Hematopoietic multipotent progenitor cell (in vitro differentiated cells): ENCODE measurements at regions not wholly inside any gene's neighbourhood (a gene's known extent, or its start where the extent isn't known, plus 50 kb on each side); places are given as distances from the start of the nearest gene placed in this dataset.

Experiments used
- DNase-seq, 3 donors: peaks; one replicate each; pipeline ENCODE4 v3.0.0-alpha.2; 2011 to 2015; ENCODE audit warnings: low read depth in 2 of 3, low spot score in 2 of 3

- no peak for DNase-seq
Observed at GRCh38 chr12:18897823-18898222, 159.9 kb downstream of the CAPZA3 start.

DNA sequence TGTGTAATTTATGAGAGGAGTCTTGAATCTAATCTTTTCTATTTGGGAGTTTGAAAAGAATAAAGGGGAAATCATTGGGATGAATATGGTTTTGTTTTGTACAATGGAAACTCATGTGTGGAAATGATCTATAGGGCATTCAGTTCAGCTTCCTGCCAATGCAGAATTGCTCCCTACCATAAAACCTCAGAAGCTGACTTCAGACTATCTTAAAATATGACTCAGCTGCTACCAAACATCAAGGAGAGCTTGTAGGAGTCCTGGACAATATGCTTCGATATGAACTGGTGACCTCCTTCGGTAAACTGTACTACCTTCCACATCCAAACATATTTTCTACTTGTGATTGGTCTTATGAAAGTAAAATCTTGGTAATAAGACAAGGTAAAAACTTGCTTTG is 160.6 kb downstream of the CAPZA3 start:
- DNase-seq = no peak

DNA sequence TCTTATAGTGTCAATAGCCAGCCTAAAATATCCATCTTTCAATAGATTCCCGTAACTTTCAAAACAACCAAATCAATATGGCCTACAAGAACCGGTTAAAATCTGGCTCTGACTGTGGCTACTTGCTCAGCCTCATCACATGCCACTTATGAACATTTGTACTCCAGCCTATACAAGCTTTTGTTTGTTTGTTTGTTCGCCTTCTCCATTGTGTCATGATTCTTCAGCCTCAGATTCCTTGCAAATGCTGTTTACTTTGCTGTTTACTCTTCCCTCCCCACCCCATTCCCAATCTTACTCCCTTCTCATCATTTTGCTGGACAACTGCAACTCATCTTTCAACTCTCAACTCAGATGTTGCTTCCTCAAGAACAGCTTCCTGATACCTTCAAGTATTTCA is 161.2 kb downstream of the CAPZA3 start:
- no peak for DNase-seq

DNA sequence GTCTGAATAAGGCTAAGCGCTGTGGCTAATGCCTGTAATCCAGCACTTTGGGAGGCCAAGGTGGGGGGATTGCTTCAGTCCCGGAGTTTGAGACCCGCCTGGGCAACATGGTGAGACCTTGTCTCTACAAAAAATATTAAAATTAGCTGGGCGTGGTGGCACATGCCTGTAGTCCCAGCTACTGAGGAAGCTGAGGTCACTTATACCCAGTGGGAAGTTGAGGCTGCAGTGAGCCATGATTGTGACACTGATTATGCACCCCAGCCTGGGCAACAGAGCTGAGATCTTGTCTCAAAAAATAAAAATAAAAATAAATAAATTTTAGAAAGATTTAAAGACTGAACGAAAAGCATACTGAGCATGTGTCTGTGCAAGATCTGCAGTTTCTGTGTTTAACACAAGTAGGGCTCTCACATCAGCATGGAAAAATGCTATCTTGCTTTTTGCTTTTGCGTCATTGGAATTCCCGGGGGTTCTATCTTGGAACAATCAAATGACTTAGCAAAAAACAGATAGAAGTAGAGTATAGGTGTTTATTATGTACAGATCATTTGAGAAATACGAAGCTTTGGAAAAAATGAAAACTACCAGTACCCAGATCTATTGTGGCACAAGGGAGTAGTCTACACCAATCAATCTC is 161.9 kb downstream of the CAPZA3 start:
- no peak for DNase-seq

- DNase-seq = no peak
Observed at GRCh38 chr12:18905134-18905533, 167.2 kb downstream of the CAPZA3 start.

DNA sequence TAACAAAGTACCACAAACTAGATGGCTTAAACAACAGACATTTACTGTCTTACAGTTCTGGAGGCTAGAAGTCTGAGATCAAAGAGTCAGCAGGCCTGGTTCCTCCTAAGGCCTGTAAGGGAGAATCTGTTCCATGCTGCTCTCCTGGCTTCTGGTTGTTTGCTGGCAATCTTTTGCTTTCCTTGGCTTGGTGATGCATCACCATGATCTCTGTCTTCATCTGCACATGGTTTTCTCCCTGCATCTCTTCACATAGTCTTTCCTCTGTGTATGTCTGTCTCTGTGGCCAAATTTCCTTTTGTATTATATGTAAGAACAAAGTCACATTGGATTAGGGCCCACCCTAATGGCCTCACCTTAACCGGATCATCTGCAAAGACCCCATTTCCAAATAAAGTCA is 168.5 kb downstream of the CAPZA3 start:
- no peak for DNase-seq

DNA sequence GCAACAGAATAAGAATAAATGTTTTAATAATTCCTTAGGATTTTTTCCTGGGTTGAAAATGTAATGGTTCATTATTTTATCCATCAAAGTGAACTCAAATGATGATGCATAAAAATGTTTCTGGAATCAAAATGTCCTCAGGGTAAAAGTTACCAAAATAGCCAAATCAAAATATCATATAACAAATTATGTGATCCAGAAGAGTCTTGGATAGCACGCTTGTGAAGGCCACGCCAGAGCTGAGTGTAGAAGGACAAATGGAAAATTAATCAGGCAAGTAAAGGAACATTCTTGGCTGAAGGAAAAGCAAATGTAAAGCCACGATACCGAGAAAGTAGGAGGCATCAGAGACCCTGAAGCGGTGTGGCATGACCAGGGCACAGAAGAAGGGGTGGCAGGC is 169.2 kb downstream of the CAPZA3 start:
- DNase-seq = no peak

DNA sequence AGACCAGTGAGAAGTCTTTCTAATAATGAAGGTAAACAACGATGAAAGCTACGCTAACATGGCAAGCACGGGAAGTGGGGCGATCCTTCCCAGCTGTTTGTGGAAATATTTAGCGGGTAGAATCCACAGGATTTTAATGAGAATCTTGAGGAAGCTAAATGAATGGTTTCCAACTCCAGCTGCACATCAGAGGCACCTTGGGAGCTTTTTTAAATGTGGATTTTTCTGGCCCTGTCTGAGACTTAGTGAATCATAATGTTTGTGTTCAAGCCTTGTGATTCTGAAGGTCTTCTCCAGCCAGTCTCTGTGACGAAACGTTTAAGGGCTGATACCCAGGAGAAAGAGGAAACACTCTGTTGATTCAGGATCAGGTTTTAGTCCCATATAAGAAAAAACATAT is 169.8 kb downstream of the CAPZA3 start:
- DNase-seq = no peak

DNA sequence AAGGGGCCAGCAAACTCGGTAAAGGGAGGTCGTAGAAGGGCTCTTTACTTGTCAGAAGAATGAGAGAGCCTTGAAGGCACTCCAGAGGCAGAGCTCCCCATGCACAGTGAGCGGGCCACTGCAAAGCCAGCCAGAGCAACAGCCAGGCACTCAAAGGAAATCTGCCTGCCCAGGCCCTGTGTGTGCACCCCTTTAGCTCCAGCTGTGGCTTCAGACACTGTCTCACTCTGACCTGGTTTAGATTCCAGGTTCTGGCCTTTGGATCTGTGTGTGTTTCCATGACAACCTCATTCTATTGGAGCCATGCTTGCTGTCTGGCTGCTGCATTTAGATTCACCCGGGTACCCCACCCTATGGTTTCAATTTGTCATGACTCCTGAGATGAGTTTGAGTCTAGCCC is 170.3 kb downstream of the CAPZA3 start:
- no peak for DNase-seq

GRCh38 chr12:18919871-18920511 is 182.1 kb downstream of the CAPZA3 start:
- no peak for DNase-seq

GRCh38 chr12:18922851-18923250 is 184.9 kb downstream of the CAPZA3 start:
- no peak for DNase-seq

- DNase-seq = peak in 1 of 3 donors; percentile 1
Observed at GRCh38 chr12:18923721-18924120, 185.8 kb downstream of the CAPZA3 start.

GRCh38 chr12:18926188-18926587 is 188.3 kb downstream of the CAPZA3 start:
- no peak for DNase-seq

- no peak for DNase-seq
Observed at GRCh38 chr12:18932211-18932610, 194.3 kb downstream of the CAPZA3 start.

DNA sequence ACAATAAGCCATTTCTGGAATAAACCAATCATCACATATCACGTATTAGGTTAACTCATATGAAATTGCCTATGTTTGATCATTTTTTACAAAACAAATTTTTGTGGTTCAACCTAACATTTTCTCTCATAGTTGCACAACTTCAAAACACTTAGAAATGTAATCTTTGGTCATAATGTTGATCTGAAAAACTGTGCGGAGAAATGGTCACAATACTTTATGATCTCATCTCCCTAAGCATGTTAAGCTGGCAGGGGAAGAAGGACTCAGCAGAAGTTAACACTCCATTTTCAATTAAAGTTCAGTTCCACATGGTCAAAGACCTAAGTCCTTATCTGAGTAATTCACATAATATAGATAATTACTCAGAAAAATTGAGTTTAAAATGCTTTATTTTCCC is 194.8 kb downstream of the CAPZA3 start:
- DNase-seq = no peak

DNA sequence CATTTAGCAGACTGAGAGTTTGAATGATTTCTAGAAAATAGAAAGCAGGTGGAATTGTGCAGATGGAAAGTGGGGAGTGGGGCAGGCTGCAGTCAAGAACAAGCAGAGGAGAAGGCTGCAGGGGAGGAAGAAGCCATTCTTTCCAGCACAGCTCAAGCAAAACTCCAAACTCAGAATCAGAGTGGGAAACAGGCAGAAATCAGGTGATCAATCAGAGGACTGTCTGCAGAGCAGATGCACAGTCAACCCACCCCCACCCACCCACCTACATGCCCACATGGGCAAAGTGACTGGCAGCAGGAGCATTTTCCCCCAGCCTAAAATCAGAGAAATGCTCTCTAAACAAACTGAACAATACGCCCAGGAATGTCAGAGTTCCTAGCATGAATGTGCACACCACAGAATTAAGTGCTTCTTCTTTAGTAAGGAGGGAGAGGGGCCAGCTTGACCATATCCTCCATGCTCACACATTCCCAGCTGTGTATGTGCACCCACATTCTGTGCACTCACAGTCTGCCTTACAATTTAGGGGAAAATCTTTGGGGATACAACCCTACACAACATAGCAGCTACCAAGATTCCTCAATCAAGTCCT is 194.1 kb upstream of the PLEKHA5 start:
- DNase-seq = no peak

DNA sequence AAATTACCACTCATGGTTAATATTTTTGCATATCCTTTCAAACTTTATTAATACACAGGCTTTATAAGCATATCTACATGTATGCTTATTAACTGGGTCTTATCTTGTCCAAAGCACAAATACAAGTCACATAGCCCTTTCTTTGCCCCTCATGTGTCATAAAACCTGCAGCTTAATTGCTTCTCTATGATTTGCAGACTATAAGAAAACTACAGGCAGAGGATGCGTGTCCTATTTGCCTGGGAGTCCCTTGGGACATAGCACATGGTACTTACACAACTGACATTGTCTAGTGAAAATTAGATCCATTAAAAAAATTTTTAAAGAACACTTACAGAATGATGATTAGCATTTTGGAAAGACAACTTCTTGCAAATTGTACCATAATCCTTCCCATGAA is 190.5 kb upstream of the PLEKHA5 start:
- no peak for DNase-seq

GRCh38 chr12:18942669-18943068 is 186.9 kb upstream of the PLEKHA5 start:
- no peak for DNase-seq

- no peak for DNase-seq
Observed at GRCh38 chr12:18943200-18943599, 186.3 kb upstream of the PLEKHA5 start.

DNA sequence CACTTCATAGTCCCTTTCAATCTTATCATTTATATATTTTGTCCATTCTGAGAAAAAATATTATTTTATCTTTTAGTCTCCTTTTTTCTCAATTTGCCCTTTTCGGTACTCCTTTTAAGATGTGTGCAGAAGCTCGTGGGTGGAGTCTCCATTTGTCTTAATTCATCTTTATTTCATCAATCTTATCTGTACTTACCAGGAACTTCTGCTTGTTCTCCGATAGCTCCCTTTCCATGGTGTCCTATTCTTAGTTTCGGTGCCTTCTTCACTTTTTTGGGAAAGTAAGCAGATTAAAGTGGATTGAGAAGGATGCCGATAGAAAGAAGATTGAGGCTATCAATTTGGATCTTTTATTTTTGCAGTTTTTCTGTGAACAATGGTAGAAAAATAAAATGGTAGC is 183.4 kb upstream of the PLEKHA5 start:
- no peak for DNase-seq

DNA sequence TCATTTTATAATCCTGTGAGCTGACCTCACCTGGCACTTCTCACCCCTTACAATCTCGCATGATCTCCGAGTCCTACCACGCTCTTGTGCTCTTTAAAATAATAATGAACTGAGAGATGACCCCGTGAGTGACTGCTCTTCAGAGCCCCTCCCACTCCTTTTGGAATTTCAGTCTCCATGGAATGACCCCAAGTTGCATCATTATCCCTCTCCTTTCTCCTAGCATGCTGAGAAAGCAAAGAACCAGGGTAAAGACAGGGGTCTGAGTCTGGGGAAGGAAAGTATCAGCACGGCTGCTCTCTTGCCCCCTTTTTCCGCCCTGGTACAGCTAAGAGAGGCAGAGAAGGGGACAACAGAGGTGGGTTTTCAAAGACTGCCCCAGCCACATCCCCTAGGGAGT is 178.3 kb upstream of the PLEKHA5 start:
- no peak for DNase-seq

GRCh38 chr12:18953505-18953904 is 176.0 kb upstream of the PLEKHA5 start:
- no peak for DNase-seq
